ENCODE measurements at regions not wholly inside any gene's neighbourhood (a gene's known extent, or its start where the extent isn't known, plus 50 kb on each side); places are given as distances from the start of the nearest gene placed in this dataset.

DNA sequence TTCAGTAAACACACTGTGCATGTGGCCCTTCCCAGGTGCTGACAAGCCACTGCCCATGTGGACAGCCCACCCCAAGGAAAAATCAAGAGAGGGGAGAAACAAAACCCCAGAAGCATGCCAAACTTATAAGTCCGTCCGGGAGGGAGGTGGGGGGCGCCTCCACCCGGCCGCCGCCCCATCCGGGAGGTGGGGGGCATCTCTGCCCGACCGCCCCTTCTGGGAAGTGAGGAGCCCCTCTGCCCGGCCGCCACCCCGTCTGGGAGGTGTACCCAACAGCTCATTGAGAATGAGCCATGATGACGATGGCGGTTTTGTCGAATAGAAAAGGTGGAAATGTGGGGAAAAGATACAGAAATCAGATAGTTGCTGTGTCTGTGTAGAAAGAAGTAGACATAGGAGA is 53.8 kb upstream of the C2CD4B start:
- no peak for DNase-seq (ENCODE audit: low spot score)
- TF ChIP-seq, protein P1, sequence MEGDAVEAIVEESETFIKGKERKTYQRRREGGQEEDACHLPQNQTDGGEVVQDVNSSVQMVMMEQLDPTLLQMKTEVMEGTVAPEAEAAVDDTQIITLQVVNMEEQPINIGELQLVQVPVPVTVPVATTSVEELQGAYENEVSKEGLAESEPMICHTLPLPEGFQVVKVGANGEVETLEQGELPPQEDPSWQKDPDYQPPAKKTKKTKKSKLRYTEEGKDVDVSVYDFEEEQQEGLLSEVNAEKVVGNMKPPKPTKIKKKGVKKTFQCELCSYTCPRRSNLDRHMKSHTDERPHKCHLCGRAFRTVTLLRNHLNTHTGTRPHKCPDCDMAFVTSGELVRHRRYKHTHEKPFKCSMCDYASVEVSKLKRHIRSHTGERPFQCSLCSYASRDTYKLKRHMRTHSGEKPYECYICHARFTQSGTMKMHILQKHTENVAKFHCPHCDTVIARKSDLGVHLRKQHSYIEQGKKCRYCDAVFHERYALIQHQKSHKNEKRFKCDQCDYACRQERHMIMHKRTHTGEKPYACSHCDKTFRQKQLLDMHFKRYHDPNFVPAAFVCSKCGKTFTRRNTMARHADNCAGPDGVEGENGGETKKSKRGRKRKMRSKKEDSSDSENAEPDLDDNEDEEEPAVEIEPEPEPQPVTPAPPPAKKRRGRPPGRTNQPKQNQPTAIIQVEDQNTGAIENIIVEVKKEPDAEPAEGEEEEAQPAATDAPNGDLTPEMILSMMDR (IDR thresholded peaks at IDR 0.05), result no peak
- Mint-ChIP-seq H3K4me1 (ENCODE audit: low read depth) (no peaks in the 10 kb centered on the region), H3K36me3 (ENCODE audit: low read depth) (peaks cover 7% of the 10 kb centered on the region), H3K9me3 (ENCODE audit: low read depth) (peaks cover 36% of the 10 kb centered on the region), H3K27me3 (ENCODE audit: low read depth) (peaks cover 23% of the 10 kb centered on the region), H3K27ac (ENCODE audit: unreplicated experiment) (no peak overlapping the region), H3K4me3 (ENCODE audit: unreplicated experiment) (no peak overlapping the region)

DNA sequence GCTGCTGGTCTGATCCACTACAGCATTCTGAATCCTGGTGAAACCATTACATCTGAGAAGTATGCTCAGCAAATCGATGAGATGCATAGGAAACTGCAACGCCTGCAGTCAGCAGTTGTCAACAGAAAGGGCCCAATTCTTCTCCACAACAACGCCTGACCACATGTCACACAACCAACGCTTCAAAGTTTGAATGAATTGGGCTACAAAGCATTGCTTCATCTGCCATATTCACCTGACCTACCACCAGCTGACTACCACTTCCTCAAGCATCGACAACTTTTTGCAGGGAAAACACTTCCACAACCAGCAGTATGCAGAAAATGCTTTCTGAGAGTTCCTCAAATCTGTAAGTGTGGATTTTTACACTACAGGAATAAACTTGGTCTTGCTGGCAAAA is 54.7 kb upstream of the C2CD4B start:
- Mint-ChIP-seq H3K36me3 (ENCODE audit: low read depth) (peaks cover 7% of the 10 kb centered on the region), H3K9me3 (ENCODE audit: low read depth) (peaks cover 35% of the 10 kb centered on the region), H3K4me1 (ENCODE audit: low read depth) (no peaks in the 10 kb centered on the region), H3K27ac (ENCODE audit: unreplicated experiment) (no peak overlapping the region), H3K27me3 (ENCODE audit: low read depth) (peaks cover 23% of the 10 kb centered on the region), H3K4me3 (ENCODE audit: unreplicated experiment) (no peak overlapping the region)
- no peak for DNase-seq (ENCODE audit: low spot score)
- TF ChIP-seq, protein P1 (IDR thresholded peaks at IDR 0.05), result no peak

- no peak for DNase-seq (ENCODE audit: low spot score)
- TF ChIP-seq, protein P1 (IDR thresholded peaks at IDR 0.05), result no peak
- Mint-ChIP-seq H3K36me3 (ENCODE audit: low read depth) (no peaks in the 10 kb centered on the region), H3K27me3 (ENCODE audit: low read depth) (peaks cover 26% of the 10 kb centered on the region), H3K9me3 (ENCODE audit: low read depth) (peaks cover 10% of the 10 kb centered on the region), H3K27ac (ENCODE audit: unreplicated experiment) (no peak overlapping the region), H3K4me1 (ENCODE audit: low read depth) (no peaks in the 10 kb centered on the region), H3K4me3 (ENCODE audit: unreplicated experiment) (no peak overlapping the region)
Observed at GRCh38 chr15:62223020-62223419, 57.9 kb upstream of the C2CD4B start.

DNA sequence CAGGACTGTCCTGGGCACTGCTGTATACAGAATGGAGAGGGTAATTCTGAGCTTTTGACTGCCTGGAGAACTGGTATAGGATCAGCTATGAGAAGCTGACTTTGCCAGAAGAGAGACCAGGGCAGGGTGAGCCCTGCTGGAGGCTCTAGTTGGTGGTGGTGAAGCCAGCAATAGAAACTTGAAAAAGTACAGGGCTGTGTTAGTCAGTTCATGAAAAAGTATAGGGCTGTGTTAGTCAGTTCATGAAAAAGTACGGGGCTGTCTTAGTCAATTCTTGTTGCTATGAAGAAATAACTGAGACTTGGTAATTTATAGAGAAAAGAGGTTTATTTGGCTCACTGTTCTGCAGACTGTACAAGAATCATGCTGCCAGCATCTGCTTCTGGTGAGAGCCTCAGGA is 63.5 kb upstream of the C2CD4B start:
- TF ChIP-seq, protein P1 (IDR thresholded peaks at IDR 0.05), result no peak
- DNase-seq (ENCODE audit: low spot score), result no peak
- Mint-ChIP-seq H3K4me1 (ENCODE audit: low read depth) (no peaks in the 10 kb centered on the region), H3K27me3 (ENCODE audit: low read depth) (peaks cover 34% of the 10 kb centered on the region), H3K4me3 (ENCODE audit: unreplicated experiment) (no peak overlapping the region), H3K36me3 (ENCODE audit: low read depth) (no peaks in the 10 kb centered on the region), H3K9me3 (ENCODE audit: low read depth) (peaks cover 5% of the 10 kb centered on the region), H3K27ac (ENCODE audit: unreplicated experiment) (no peak overlapping the region)

DNA sequence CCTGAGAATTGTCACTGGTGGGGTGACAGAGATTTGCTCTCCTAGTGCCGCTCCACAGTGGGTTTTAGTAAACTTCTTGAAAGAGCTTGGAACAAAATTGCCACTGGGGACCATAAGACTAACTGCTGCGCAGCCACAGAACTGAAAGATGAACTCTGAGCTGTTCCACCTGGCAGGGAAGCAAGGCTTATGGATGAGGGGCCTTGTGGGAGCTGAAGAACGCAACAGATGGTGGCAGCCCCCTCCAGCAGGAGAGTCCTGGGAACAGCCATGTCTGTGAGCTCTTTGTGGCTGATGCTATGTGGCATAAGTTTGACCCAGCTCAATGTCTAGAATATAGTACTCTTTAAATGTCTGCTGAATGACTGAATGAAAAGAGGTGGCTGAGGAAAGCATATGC is 66.8 kb upstream of the C2CD4B start:
- Mint-ChIP-seq H3K4me3 (ENCODE audit: unreplicated experiment) (no peak overlapping the region), H3K4me1 (ENCODE audit: low read depth) (no peaks in the 10 kb centered on the region), H3K27ac (ENCODE audit: unreplicated experiment) (no peak overlapping the region), H3K36me3 (ENCODE audit: low read depth) (no peaks in the 10 kb centered on the region), H3K27me3 (ENCODE audit: low read depth) (peaks cover 36% of the 10 kb centered on the region), H3K9me3 (ENCODE audit: low read depth) (peaks cover 5% of the 10 kb centered on the region)
- TF ChIP-seq, protein P1 (IDR thresholded peaks at IDR 0.05), result no peak
- DNase-seq (ENCODE audit: low spot score), result no peak

Measured in chondrocyte (in vitro differentiated cells).